Erythroblast (primary cell): ENCODE measurements at regions not wholly inside any gene's neighbourhood (a gene's known extent, or its start where the extent isn't known, plus 50 kb on each side); places are given as distances from the start of the nearest gene placed in this dataset.

Experiments
- GATA1 ChIP-seq: IDR thresholded peaks from 2 replicates; pipeline ENCODE4 v1.6.1; 2011; ENCODE audit warnings: low read depth, mild to moderate bottlenecking, control low read depth, low read length, moderate library complexity
- POLR2A ChIP-seq: IDR thresholded peaks from 2 replicates; pipeline ENCODE4 v1.6.1; 2011; ENCODE audit warnings: mild to moderate bottlenecking, low read length

DNA sequence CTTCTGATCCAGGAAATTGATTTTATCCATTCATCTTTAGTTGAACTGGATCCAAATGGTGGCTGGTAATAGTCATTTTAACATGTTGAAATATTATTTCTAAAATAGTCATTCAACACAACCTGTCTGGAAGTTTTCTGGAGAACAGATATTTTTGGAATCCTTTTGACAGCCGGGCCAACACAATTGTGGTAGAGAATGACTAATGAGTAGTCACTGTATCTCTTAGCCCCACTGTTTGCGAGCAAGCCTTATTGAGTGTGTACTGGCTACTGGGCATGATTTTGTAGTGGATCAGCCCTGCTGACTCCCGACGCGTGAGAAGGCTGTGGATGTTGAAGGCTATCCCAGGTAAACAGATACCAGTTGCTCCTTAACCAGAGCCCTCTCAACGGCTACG, 383.4 kb downstream of the ZNF536 start:
- TF ChIP-seq POLR2A = no peak
- TF ChIP-seq GATA1 = no peak
